IMR-90 (cell line): ENCODE measurements at regions not wholly inside any gene's neighbourhood (a gene's known extent, or its start where the extent isn't known, plus 50 kb on each side); places are given as distances from the start of the nearest gene placed in this dataset.

ENCODE experiments used
- ATAC-seq: fragments of 200-7000 bp; cut with Tn5 transposase; 2 replicates; pipeline ENCODE4 v1.9.1; 2020; ENCODE audit warnings: low read depth, mild to moderate bottlenecking, moderate library complexity
- BruUV-seq: library from RNA; stranded (reverse); fragments of 400-500 nt; replicated peaks from 2 replicates; lab custom pipeline; 2021; lab: Mats Ljungman, UMichigan
- CTCF ChIA-PET: fragments of 300-600 bp; formaldehyde crosslinking; extraction: SDS; loops from one replicate; lab custom pipeline; 2021; ENCODE audit warnings: antibody characterized with exemption; lab: Yijun Ruan, JAX
- POLR2A ChIA-PET: fragments of 300-600 bp; sonication (Branson Sonifier 250); formaldehyde crosslinking; loops from one replicate; lab custom pipeline; 2022; ENCODE audit warnings: antibody characterized with exemption; ENCODE audit not compliant: unreplicated experiment; lab: Charles Lee
- DNase-seq: peaks from one replicate; pipeline ENCODE4 v3.0.0; 2013
- H2AFZ ChIP-seq: replicated peaks from 2 replicates; pipeline ENCODE3; 2013; ENCODE audit warnings: low read length, mild to moderate bottlenecking; ENCODE audit not compliant: poor library complexity
- H2AK5ac ChIP-seq: 2 replicates; pipeline ENCODE4 v1.6.1; 2013; ENCODE audit warnings: low read depth, low read length, inconsistent platforms
- H2AK9ac ChIP-seq: replicated peaks from 2 replicates; pipeline ENCODE3; 2013; ENCODE audit warnings: mild to moderate bottlenecking, low read depth, low read length, moderate library complexity; ENCODE audit not compliant: poor library complexity
- H2BK120ac ChIP-seq: 2 replicates; pipeline ENCODE4 v1.6.1; 2013; ENCODE audit warnings: low read depth, low read length, inconsistent platforms
- H2BK15ac ChIP-seq: 3 replicates; pipeline ENCODE4 v1.6.1; 2013; ENCODE audit warnings: low read depth, low read length, inconsistent platforms
- H2BK20ac ChIP-seq: 2 replicates; pipeline ENCODE4 v1.6.1; 2013; ENCODE audit warnings: low read depth, mild to moderate bottlenecking, inconsistent platforms, low read length, moderate library complexity
- H2BK5ac ChIP-seq: 2 replicates; pipeline ENCODE4 v1.6.1; 2013; ENCODE audit warnings: mild to moderate bottlenecking, low read depth, low read length, inconsistent platforms; ENCODE audit not compliant: poor library complexity, severe bottlenecking
- H3K14ac ChIP-seq: replicated peaks from 2 replicates; pipeline ENCODE4 v1.6.1; 2013; ENCODE audit warnings: low read depth, low read length, inconsistent platforms
- H3K18ac ChIP-seq: 2 replicates; pipeline ENCODE4 v1.6.1; 2013; ENCODE audit warnings: low read depth, low read length, control low read depth
- H3K23ac ChIP-seq: 2 replicates; pipeline ENCODE4 v1.6.1; 2013; ENCODE audit warnings: low read depth, low read length, inconsistent platforms
- H3K27ac ChIP-seq: 2 replicates; pipeline ENCODE4 v1.5.1; 2013; ENCODE audit warnings: mild to moderate bottlenecking, control low read depth, low read length; ENCODE audit not compliant: insufficient read depth
- H3K27me3 ChIP-seq: 2 replicates; pipeline ENCODE4 v1.6.1; 2013; ENCODE audit warnings: low read length; ENCODE audit not compliant: control insufficient read depth, insufficient read depth
- H3K36me3 ChIP-seq: 2 replicates; pipeline ENCODE4 v1.6.1; 2013; ENCODE audit warnings: low read length, mixed read lengths; ENCODE audit not compliant: control insufficient read depth, insufficient read depth
- H3K4ac ChIP-seq: 2 replicates; pipeline ENCODE4 v1.6.1; 2013; ENCODE audit warnings: low read depth, low read length, inconsistent platforms
- H3K4me1 ChIP-seq: 2 replicates; pipeline ENCODE4 v1.6.1; 2013; ENCODE audit warnings: low read length, mixed read lengths; ENCODE audit not compliant: control insufficient read depth, insufficient read depth
- H3K4me2 ChIP-seq: 2 replicates; pipeline ENCODE4 v1.6.1; 2013; ENCODE audit warnings: low read depth, mild to moderate bottlenecking, control low read depth, low read length, moderate library complexity
- H3K4me3 ChIP-seq: 2 replicates; pipeline ENCODE4 v1.5.1; 2013; ENCODE audit warnings: low read depth, mild to moderate bottlenecking, control low read depth, low read length, moderate library complexity; ENCODE audit not compliant: insufficient read depth
- H3K56ac ChIP-seq: 2 replicates; pipeline ENCODE4 v1.6.1; 2013; ENCODE audit warnings: low read length, inconsistent platforms; ENCODE audit not compliant: insufficient read depth; ENCODE audit errors: extremely low read depth
- H3K79me1 ChIP-seq, 2 experiments: 2 replicates each; pipeline ENCODE4 v1.6.1; 2013; ENCODE audit warnings: low read length in 2 of 2, inconsistent platforms in 1 of 2, low read depth in 1 of 2
- H3K9ac ChIP-seq: 2 replicates; pipeline ENCODE4 v1.6.1; 2013; ENCODE audit warnings: low read depth, low read length, control low read depth
- H3K9me1 ChIP-seq: 2 replicates; pipeline ENCODE4 v1.6.1; 2013; ENCODE audit warnings: low read length, inconsistent platforms; ENCODE audit not compliant: insufficient read depth
- H3K9me3 ChIP-seq: 2 replicates; pipeline ENCODE4 v1.6.1; 2013; ENCODE audit warnings: low read length; ENCODE audit not compliant: control insufficient read depth, insufficient read depth
- H4K20me1 ChIP-seq: 2 replicates; pipeline ENCODE4 v1.6.1; 2013; ENCODE audit warnings: low read length, inconsistent platforms; ENCODE audit not compliant: insufficient read depth
- H4K5ac ChIP-seq: 2 replicates; pipeline ENCODE4 v1.6.1; 2013; ENCODE audit warnings: mild to moderate bottlenecking, low read depth, low read length, control low read depth
- H4K8ac ChIP-seq, 2 experiments: 2 replicates each; pipeline ENCODE4 v1.6.1; 2013; ENCODE audit warnings: low read depth in 2 of 2, low read length in 2 of 2, control low read depth in 1 of 2, inconsistent platforms in 1 of 2
- H4K91ac ChIP-seq: 2 replicates; pipeline ENCODE4 v1.6.1; 2013; ENCODE audit warnings: low read depth, low read length, inconsistent platforms; ENCODE audit not compliant: insufficient read depth
- BHLHE40 ChIP-seq: fragments of 150-350 bp; IDR thresholded peaks from 2 replicates; pipeline ENCODE4 v1.6.1; 2016; ENCODE audit warnings: mild to moderate bottlenecking, low read depth, low read length
- CEBPB ChIP-seq: IDR thresholded peaks from 2 replicates; pipeline ENCODE4 v1.6.1; 2012; ENCODE audit warnings: low read depth, low read length, improper control_type of control experiment
- CHD1 ChIP-seq: IDR thresholded peaks from 2 replicates; pipeline ENCODE4 v1.6.1; 2012; ENCODE audit warnings: low read depth, low read length, improper control_type of control experiment
- CTCF ChIP-seq: conservative IDR thresholded peaks from 2 replicates; pipeline ENCODE4 v1.5.1; 2012; ENCODE audit warnings: mild to moderate bottlenecking, low read depth, low read length, improper control_type of control experiment
- ELK1 ChIP-seq: fragments of 150-350 bp; IDR thresholded peaks from 2 replicates; pipeline ENCODE4 v1.6.1; 2016; ENCODE audit warnings: low read depth, mild to moderate bottlenecking, low read length, moderate library complexity, borderline replicate concordance
- FOS ChIP-seq: fragments of 150-350 bp; IDR thresholded peaks from 2 replicates; pipeline ENCODE4 v1.6.1; 2016; ENCODE audit warnings: low read depth, low read length
- MAFK ChIP-seq: IDR thresholded peaks from 2 replicates; pipeline ENCODE4 v1.6.1; 2012; ENCODE audit warnings: low read depth, low read length, improper control_type of control experiment
- MAZ ChIP-seq: IDR thresholded peaks from 2 replicates; pipeline ENCODE4 v1.6.1; 2012; ENCODE audit warnings: low read depth, mild to moderate bottlenecking, low read length, improper control_type of control experiment, moderate library complexity, borderline replicate concordance
- MXI1 ChIP-seq: IDR thresholded peaks from 2 replicates; pipeline ENCODE4 v1.6.1; 2012; ENCODE audit warnings: low read depth, mild to moderate bottlenecking, low read length, moderate library complexity, borderline replicate concordance
- NFE2L2 ChIP-seq: fragments of 150-350 bp; IDR thresholded peaks from 2 replicates; pipeline ENCODE4 v1.6.1; 2016; ENCODE audit warnings: low read depth, mild to moderate bottlenecking, low read length
- POLR2A ChIP-seq: IDR thresholded peaks from 2 replicates; pipeline ENCODE4 v1.6.1; 2012; ENCODE audit warnings: mild to moderate bottlenecking, low read depth, low read length
- RAD21 ChIP-seq: IDR thresholded peaks from 2 replicates; pipeline ENCODE4 v1.6.1; 2012; ENCODE audit warnings: low read length, improper control_type of control experiment
- RCOR1 ChIP-seq: IDR thresholded peaks from 2 replicates; pipeline ENCODE4 v1.6.1; 2012; ENCODE audit warnings: mild to moderate bottlenecking, low read length, improper control_type of control experiment; ENCODE audit not compliant: insufficient replicate concordance
- SMC3 ChIP-seq: fragments of 150-350 bp; IDR thresholded peaks from 2 replicates; pipeline ENCODE4 v1.6.1; 2016; ENCODE audit warnings: low read depth, mild to moderate bottlenecking, antibody characterized with exemption, low read length, moderate library complexity
- USF2 ChIP-seq: fragments of 150-350 bp; IDR thresholded peaks from 2 replicates; pipeline ENCODE4 v1.6.1; 2017; ENCODE audit warnings: mild to moderate bottlenecking, antibody characterized with exemption, low read length, low read depth
- WGBS, 2 experiments: methylation state at CpG; one replicate each; pipeline versions ENCODE4 v1.1.5 to v1.1.7; 2013; ENCODE audit warnings: missing lambda C conversion rate in 2 of 2; ENCODE audit not compliant: insufficient read length in 1 of 2; ENCODE audit errors: extremely low coverage in 2 of 2; 5-methylcytosine and 5-hydroxymethylcytosine counted together
- dilution Hi-C: fragments of 300-500 bp; cut with HindIII; formaldehyde crosslinking; loops from one replicate; pipeline ENCODE4 v1.14.3; 2018; ENCODE audit warnings: low sequenced_read_pairs; ENCODE audit not compliant: unreplicated experiment
- in situ Hi-C: fragments of 300-500 bp; cut with MboI; formaldehyde crosslinking; loops from 3 replicates; pipeline ENCODE4 v1.14.3; 2019; ENCODE audit warnings: low sequenced_read_pairs, inconsistent platforms, mixed read lengths
- intact Hi-C: fragments of 100-400 bp; cut with micrococcal nuclease; formaldehyde crosslinking; loops from 2 replicates; pipeline ENCODE4 v1.10.0; 2022

- no peak for TF ChIP-seq BHLHE40
- TF ChIP-seq USF2, result no peak
- no peak for TF ChIP-seq CEBPB
- no peak for TF ChIP-seq MAZ
- TF ChIP-seq SMC3, result no peak
- TF ChIP-seq CHD1, result no peak
- no peak for TF ChIP-seq MAFK
- no peak for TF ChIP-seq ELK1
- TF ChIP-seq CTCF, result no peak
- TF ChIP-seq RCOR1, result no peak
- TF ChIP-seq POLR2A, result no peak
- no peak for TF ChIP-seq RAD21
- TF ChIP-seq NFE2L2, result no peak
- TF ChIP-seq FOS, result no peak
- no peak for TF ChIP-seq MXI1
- ATAC-seq, result no peak
- no peak overlapping the region for H2BK20ac ChIP-seq
- ChIA-PET CTCF (no interaction called here), POLR2A (no interaction called here)
- in situ Hi-C loops (no loop called here), intact Hi-C loops (no loop called here), dilution Hi-C loops (no loop called here)
- H3K4me3 ChIP-seq, result no peak overlapping the region
- H3K9ac ChIP-seq, result no peak overlapping the region
- no peak overlapping the region for H3K27ac ChIP-seq
- H2BK5ac ChIP-seq, result no peak overlapping the region
- H2AFZ ChIP-seq, result no peak overlapping the region
- 0 out of 3 replicates have a peak overlapping the region, but pooled peaks have one; percentile 23 for H2BK15ac ChIP-seq
- no peak overlapping the region for H3K23ac ChIP-seq
- H4K91ac ChIP-seq, result no peak overlapping the region
- no peak overlapping the region for H2AK5ac ChIP-seq
- H2BK120ac ChIP-seq, result no peak overlapping the region
- H3K36me3 ChIP-seq, result no peaks in the 10 kb centered on the region
- no TSS peak for BruUV-seq
- H3K9me3 ChIP-seq, result peaks cover 2% of the 10 kb centered on the region; the same call in 1 of the 2 replicates
- no peak overlapping the region for H3K18ac ChIP-seq
- H2AK9ac ChIP-seq, result no peak overlapping the region
- DNase-seq, result no peak
- peaks cover 1% of the 10 kb centered on the region; the same call in 1 of the 2 replicates for H3K4me1 ChIP-seq
- no peak overlapping the region for H4K8ac ChIP-seq
- no peaks in the 10 kb centered on the region for H4K20me1 ChIP-seq
- WGBS, 2 experiments, result no CpG with 5 or more reads among the region's 5 CpGs
- no peaks in the 10 kb centered on the region for H3K9me1 ChIP-seq
- no peak overlapping the region for H3K4ac ChIP-seq
- no peak overlapping the region for H4K5ac ChIP-seq
- no peak overlapping the region for H3K4me2 ChIP-seq
- H3K14ac ChIP-seq, result no peak overlapping the region
- no peaks in the 10 kb centered on the region for H3K79me1 ChIP-seq
- H3K56ac ChIP-seq, result no peak overlapping the region
- H3K27me3 ChIP-seq, result no peaks in the 10 kb centered on the region; the same call in 1 of the 2 replicates
Measured at GRCh38 chr9:16314476-16314875, 556.0 kb downstream of the BNC2 start.
